GM12878 (cell line): ENCODE measurements at regions not wholly inside any gene's neighbourhood (a gene's known extent, or its start where the extent isn't known, plus 50 kb on each side); places are given as distances from the start of the nearest gene placed in this dataset.

Experiments used
- ATAC-seq: fragments of 200-7000 bp; cut with Tn5 transposase; 3 replicates; pipeline ENCODE4 v1.9.1; 2020; ENCODE audit warnings: mild to moderate bottlenecking, moderate library complexity
- BruUV-seq: library from RNA; stranded (reverse); fragments of 400-500 nt; replicated peaks from 2 replicates; lab custom pipeline; 2021; lab: Mats Ljungman, UMichigan
- CTCF ChIA-PET: fragments of 300-600 bp; sonication (Branson Sonifier 250); formaldehyde crosslinking; extraction: SDS; loops from one replicate; lab custom pipeline; 2021; ENCODE audit warnings: inconsistent platforms; lab: Yijun Ruan, JAX
- POLR2A ChIA-PET: fragments of 350-600 bp; formaldehyde crosslinking; extraction: SDS; loops from one replicate; lab custom pipeline; 2021; ENCODE audit warnings: inconsistent platforms; lab: Charles Lee
- RAD21 ChIA-PET: fragments of 300-600 bp; sonication (Branson Sonifier 250); formaldehyde crosslinking; loops from one replicate; lab custom pipeline; 2023; ENCODE audit warnings: antibody characterized with exemption; ENCODE audit not compliant: unreplicated experiment; lab: Charles Lee
- SMC1A ChIA-PET: fragments of 300-600 bp; sonication (Branson Sonifier 250); formaldehyde crosslinking; loops from one replicate; lab custom pipeline; 2023; ENCODE audit not compliant: unreplicated experiment, uncharacterized antibody; lab: Charles Lee
- DNase-seq: peaks from one replicate; pipeline ENCODE4 v3.0.0-alpha.2; 2011; ENCODE audit warnings: low read depth, low spot score
- FAIRE-seq: peaks from 3 replicates; lab custom pipeline; 2011; peaks lifted over from hg19 to GRCh38; lab: Jason Lieb, UNC
- H2AFZ ChIP-seq: 2 replicates; pipeline ENCODE4 v1.6.0; 2011; ENCODE audit warnings: low read depth, low read length, control low read depth; ENCODE audit not compliant: control insufficient read depth
- H3K27ac ChIP-seq: 2 replicates; pipeline ENCODE4 v1.5.1; 2011; ENCODE audit warnings: control low read depth; ENCODE audit not compliant: control insufficient read depth, insufficient read depth
- H3K27me3 ChIP-seq, 2 experiments: replicated peaks in 1 of 2; 2 replicates each; pipeline versions ENCODE4 v1.6.0 to v1.6.1; 2011; ENCODE audit warnings: low read length in 1 of 2; ENCODE audit not compliant: control insufficient read depth in 2 of 2, insufficient read depth in 2 of 2
- H3K36me3 ChIP-seq, 2 experiments: 2 replicates each; pipeline ENCODE4 v1.5.1; 2011; ENCODE audit warnings: low read length in 1 of 2; ENCODE audit not compliant: control insufficient read depth in 2 of 2, insufficient read depth in 2 of 2
- H3K4me1 ChIP-seq: 2 replicates; pipeline ENCODE4 v1.6.1; 2011; ENCODE audit warnings: mild to moderate bottlenecking, low read length, moderate library complexity, mixed read lengths; ENCODE audit not compliant: control insufficient read depth, insufficient read depth
- H3K4me2 ChIP-seq: 2 replicates; pipeline ENCODE4 v1.6.0; 2011; ENCODE audit warnings: control low read depth; ENCODE audit not compliant: control insufficient read depth, insufficient read depth
- H3K4me3 ChIP-seq: fragments of 200-600 bp; sonication (generic); 2 replicates; pipeline ENCODE4 v1.5.1; 2016
- H3K79me2 ChIP-seq: 2 replicates; pipeline ENCODE4 v1.6.0; 2011; ENCODE audit warnings: low read length; ENCODE audit not compliant: control insufficient read depth, insufficient read depth
- H3K9ac ChIP-seq: 2 replicates; pipeline ENCODE4 v1.8.0; 2011; ENCODE audit warnings: low read length, control low read depth, mixed read lengths; ENCODE audit not compliant: control insufficient read depth, insufficient read depth
- H3K9me3 ChIP-seq: replicated peaks from 3 replicates; pipeline ENCODE4 v1.5.1; 2011; ENCODE audit warnings: mild to moderate bottlenecking, low read length; ENCODE audit not compliant: control insufficient read depth, insufficient read depth
- H4K20me1 ChIP-seq: 2 replicates; pipeline ENCODE4 v1.6.0; 2011; ENCODE audit not compliant: control insufficient read depth, insufficient read depth
- ASH2L ChIP-seq: fragments of 300-600, 200-600 bp; sonication (generic); IDR thresholded peaks from 2 replicates; pipeline ENCODE4 v1.6.1; 2017; ENCODE audit warnings: low read depth, mild to moderate bottlenecking, borderline replicate concordance
- ATF7 ChIP-seq: fragments of 450-650 bp; IDR thresholded peaks from 2 replicates; pipeline ENCODE4 v1.6.1; 2016; ENCODE audit warnings: low read depth, mild to moderate bottlenecking
- BCL11A ChIP-seq: IDR thresholded peaks from 2 replicates; pipeline ENCODE4 v1.6.1; 2011; ENCODE audit warnings: low read depth, low read length
- CBFB ChIP-seq: IDR thresholded peaks from 2 replicates; pipeline ENCODE4 v1.6.1; 2016; ENCODE audit warnings: antibody characterized with exemption, low read depth
- ETV6 ChIP-seq, 2 experiments: fragments of 450-650 bp in 1 of 2; IDR thresholded peaks in 1 of 2; conservative IDR thresholded peaks in 1 of 2; 2 replicates each; pipeline ENCODE4 v1.6.1; 2014; ENCODE audit warnings: antibody characterized with exemption in 1 of 2, borderline replicate concordance in 1 of 2, low read depth in 1 of 2, mild to moderate bottlenecking in 1 of 2, moderate library complexity in 1 of 2
- GABPA ChIP-seq: IDR thresholded peaks from 2 replicates; pipeline ENCODE4 v1.6.1; 2014; ENCODE audit warnings: antibody characterized with exemption, low read depth, mild to moderate bottlenecking, inconsistent platforms
- KDM1A ChIP-seq: fragments of 200-600 bp; sonication (generic); IDR thresholded peaks from 2 replicates; pipeline ENCODE4 v1.6.1; 2016; ENCODE audit warnings: borderline replicate concordance
- MEF2B ChIP-seq: fragments of 450-650 bp; IDR thresholded peaks from 2 replicates; pipeline ENCODE4 v1.6.1; 2018; ENCODE audit warnings: mild to moderate bottlenecking, moderate library complexity; ENCODE audit not compliant: partially characterized antibody, poor library complexity, severe bottlenecking
- NR2C2 ChIP-seq: IDR thresholded peaks from 2 replicates; pipeline ENCODE4 v1.6.1; 2011; ENCODE audit warnings: borderline replicate concordance, low read depth; ENCODE audit not compliant: control insufficient read depth, insufficient read length
- PML ChIP-seq: IDR thresholded peaks from 2 replicates; pipeline ENCODE4 v1.6.1; 2012; ENCODE audit warnings: low read length, inconsistent platforms
- SIX5 ChIP-seq: IDR thresholded peaks from 2 replicates; pipeline ENCODE4 v1.6.1; 2011; ENCODE audit warnings: mild to moderate bottlenecking, low read depth, low read length, moderate library complexity; ENCODE audit not compliant: severe bottlenecking
- SKIL ChIP-seq: fragments of 450-650 bp; IDR thresholded peaks from 2 replicates; pipeline ENCODE4 v1.6.1; 2017; ENCODE audit warnings: mild to moderate bottlenecking, low read depth, inconsistent platforms; ENCODE audit not compliant: poor library complexity, severe bottlenecking
- SMAD5 ChIP-seq: IDR thresholded peaks from 2 replicates; pipeline ENCODE4 v1.6.1; 2016; ENCODE audit warnings: antibody characterized with exemption, low read depth
- STAT1 ChIP-seq: fragments of 450-650 bp; conservative IDR thresholded peaks from 2 replicates; pipeline ENCODE4 v1.6.1; 2014; ENCODE audit warnings: antibody characterized with exemption, mild to moderate bottlenecking
- SUZ12 ChIP-seq: fragments of 200-600 bp; sonication (generic); IDR thresholded peaks from one replicate; pipeline ENCODE4 v1.6.1; 2018; ENCODE audit warnings: antibody characterized with exemption, mild to moderate bottlenecking; ENCODE audit not compliant: unreplicated experiment
- TAF1 ChIP-seq: IDR thresholded peaks from 2 replicates; pipeline ENCODE4 v1.6.1; 2011; ENCODE audit warnings: mild to moderate bottlenecking, low read depth, low read length, borderline replicate concordance
- ZSCAN29 ChIP-seq: fragments of 450-650 bp; IDR thresholded peaks from 2 replicates; pipeline ENCODE4 v1.6.1; 2017; ENCODE audit warnings: mild to moderate bottlenecking, moderate library complexity
- WGBS: methylation state at CpG from one replicate; pipeline ENCODE4 v1.1.6; 2016; ENCODE audit warnings: low lambda C conversion rate; ENCODE audit not compliant: insufficient replicate concordance, insufficient coverage; ENCODE audit errors: missing lambda C conversion rate; 5-methylcytosine and 5-hydroxymethylcytosine counted together
- in situ Hi-C: fragments of 300-500 bp; cut with MboI; formaldehyde crosslinking; loops from 9 replicates; pipeline ENCODE4 v1.14.3; 2018; ENCODE audit warnings: mixed read lengths
- intact Hi-C: fragments of 100-400 bp; cut with micrococcal nuclease; formaldehyde crosslinking; loops from one replicate; pipeline ENCODE4 v1.14.2; 2022; ENCODE audit not compliant: unreplicated experiment
- TF ChIP-seq, protein P1 (sequence below): fragments of 450-650 bp; IDR thresholded peaks from 2 replicates; pipeline ENCODE4 v1.6.1; 2016; ENCODE audit warnings: mild to moderate bottlenecking

GRCh38 chr1:147812799-147813198, 52.4 kb upstream of the GJA5 start:
- Histone ChIP-seq H3K27me3 (peaks cover 0 to 3% of the 10 kb centered on the region in 2 experiments; a peak in 1 of 4 replicates), H3K4me3 (no peak overlapping the region), H4K20me1 (no peaks in the 10 kb centered on the region), H3K4me2 (no peak overlapping the region), H3K79me2 (no peaks in the 10 kb centered on the region), H3K9ac (no peak overlapping the region), H3K36me3 (no peaks in the 10 kb centered on the region), H2AFZ (no peak overlapping the region), H3K9me3 (no peaks in the 10 kb centered on the region), H3K4me1 (no peaks in the 10 kb centered on the region), H3K27ac (no peak overlapping the region)
- intact Hi-C loops: no loop called here
- in situ Hi-C loops: no loop called here
- no peak for FAIRE-seq
- ATAC-seq: no peak
- no TSS peak for BruUV-seq
- ChIA-PET POLR2A (no interaction called here), SMC1A (no interaction called here), CTCF (interaction anchor here (1.1 kb wide), 1 partner anchor 10 kb away, joined by 3 read pairs; no protein-coding TSS in a partner anchor), RAD21 (no interaction called here)
- DNase-seq: no peak
- TF ChIP-seq TAF1 (no peak), STAT1 (no peak), SIX5 (no peak), NR2C2 (no peak), BCL11A (no peak), GABPA (no peak), ASH2L (no peak), ZSCAN29 (no peak), ETV6 (conservative IDR thresholded peaks at IDR 0.05 in 1 of 2, IDR thresholded peaks at IDR 0.05 in 1 of 2; ENCODE audit: borderline replicate concordance in 1 of 2, low read depth in 1 of 2) (no peak), PML (no peak), CBFB (no peak), SKIL (no peak), KDM1A (no peak), ATF7 (no peak), SMAD5 (no peak), MEF2B (no peak), SUZ12 (no peak)
- TF ChIP-seq, protein P1, sequence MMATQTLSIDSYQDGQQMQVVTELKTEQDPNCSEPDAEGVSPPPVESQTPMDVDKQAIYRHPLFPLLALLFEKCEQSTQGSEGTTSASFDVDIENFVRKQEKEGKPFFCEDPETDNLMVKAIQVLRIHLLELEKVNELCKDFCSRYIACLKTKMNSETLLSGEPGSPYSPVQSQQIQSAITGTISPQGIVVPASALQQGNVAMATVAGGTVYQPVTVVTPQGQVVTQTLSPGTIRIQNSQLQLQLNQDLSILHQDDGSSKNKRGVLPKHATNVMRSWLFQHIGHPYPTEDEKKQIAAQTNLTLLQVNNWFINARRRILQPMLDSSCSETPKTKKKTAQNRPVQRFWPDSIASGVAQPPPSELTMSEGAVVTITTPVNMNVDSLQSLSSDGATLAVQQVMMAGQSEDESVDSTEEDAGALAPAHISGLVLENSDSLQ: no peak
- WGBS: 3% methylated on average over 2 of the region's 2 CpGs
